ENCODE measurements at regions not wholly inside any gene's neighbourhood (a gene's known extent, or its start where the extent isn't known, plus 50 kb on each side); places are given as distances from the start of the nearest gene placed in this dataset.

GRCh38 chr2:18379870-18380269 is 180.6 kb downstream of the RDH14 start:
- DNase-seq (ENCODE audit: low read depth in 3 of 3) = no peak

GRCh38 chr2:18378020-18378653 is 182.3 kb downstream of the RDH14 start:
- DNase-seq (ENCODE audit: low read depth in 3 of 3) = peak in 1 of 3 experiments; percentile 1

- no peak for DNase-seq (ENCODE audit: low read depth in 3 of 3)
Measured at GRCh38 chr2:18376936-18377335, 183.5 kb downstream of the RDH14 start.

- no peak for DNase-seq (ENCODE audit: low read depth in 3 of 3)
Measured at GRCh38 chr2:18373664-18374063, 186.8 kb downstream of the RDH14 start.

DNA sequence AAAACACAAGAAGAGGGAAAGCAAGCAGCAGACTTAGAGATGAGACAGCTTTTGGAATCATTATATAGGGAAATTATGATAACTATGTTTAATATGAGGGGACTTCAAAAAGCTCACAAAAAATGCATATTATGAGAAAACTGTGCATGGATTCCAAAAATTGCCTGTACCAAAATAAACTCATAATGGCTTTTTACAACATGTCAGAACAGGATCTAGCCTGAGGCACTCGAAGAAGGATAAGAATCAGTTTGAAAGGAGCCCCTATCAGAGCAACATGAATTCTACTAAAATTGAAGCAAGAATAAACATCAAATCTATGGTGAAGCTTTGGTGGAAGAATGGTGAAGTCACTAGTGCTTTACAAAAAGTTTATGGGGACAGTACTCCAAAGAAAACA is 187.4 kb downstream of the RDH14 start:
- DNase-seq (ENCODE audit: low read depth in 3 of 3) = no peak

GRCh38 chr2:18372641-18373040 is 187.8 kb downstream of the RDH14 start:
- DNase-seq (ENCODE audit: low read depth in 3 of 3) = no peak

DNA sequence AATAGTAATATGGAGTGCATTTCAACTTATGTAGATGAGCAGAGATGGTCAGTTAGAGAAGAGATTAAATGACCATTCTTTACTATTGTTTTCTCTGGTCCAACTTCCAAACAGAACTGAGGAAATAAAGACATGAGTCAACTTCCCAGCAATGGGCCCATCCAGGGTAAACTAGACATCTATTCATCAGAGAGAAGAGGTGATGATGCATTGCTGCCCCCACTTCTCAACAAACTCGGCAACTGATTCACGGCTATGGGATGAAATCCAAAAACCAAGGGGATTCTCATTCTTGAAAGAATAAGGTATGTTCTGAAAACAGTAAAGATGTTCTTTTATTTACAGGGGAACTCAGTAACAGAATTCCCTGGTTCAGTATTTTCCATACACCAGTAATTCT is 190.7 kb downstream of the RDH14 start:
- no peak for DNase-seq (ENCODE audit: low read depth in 3 of 3)

DNA sequence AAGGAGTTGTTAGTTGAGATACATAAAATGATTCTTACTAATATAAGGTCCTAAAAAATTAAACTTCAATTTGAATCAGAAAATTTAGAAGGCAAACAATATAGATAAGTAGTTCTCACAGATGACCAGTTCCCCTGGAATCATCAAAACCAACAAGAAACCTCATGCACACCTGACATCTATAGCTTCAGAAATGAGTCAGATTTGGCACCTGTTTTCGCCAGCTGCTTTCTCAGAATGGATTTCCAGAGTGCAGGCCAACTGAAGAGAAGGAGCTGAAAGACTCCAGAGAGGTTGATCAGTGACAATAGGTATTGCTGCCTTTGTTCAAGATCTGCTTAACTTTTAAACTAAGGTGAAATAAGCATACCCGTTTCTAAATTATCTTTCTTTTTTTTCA is 192.4 kb downstream of the RDH14 start:
- DNase-seq (ENCODE audit: low read depth in 3 of 3) = no peak

DNA sequence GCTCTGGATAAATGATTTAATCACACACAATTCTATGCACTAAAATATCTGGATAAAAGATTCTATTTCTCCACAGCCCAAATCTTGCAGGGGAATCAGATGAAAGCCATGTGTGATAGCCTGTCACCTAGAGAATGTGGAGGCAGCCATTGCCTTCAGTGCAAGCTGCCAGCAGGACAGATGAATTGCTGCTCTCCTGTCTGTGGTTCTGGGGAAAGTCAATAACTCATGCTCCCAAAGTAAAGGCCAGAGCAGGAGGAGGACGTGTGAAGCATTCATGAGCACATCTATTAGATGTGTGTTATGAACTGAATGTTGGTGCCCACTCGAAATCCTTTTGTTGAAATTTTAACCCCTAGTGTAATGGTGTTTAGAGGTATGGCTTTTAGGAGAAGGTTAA is 195.1 kb downstream of the RDH14 start:
- DNase-seq (ENCODE audit: low read depth in 3 of 3) = no peak

DNA sequence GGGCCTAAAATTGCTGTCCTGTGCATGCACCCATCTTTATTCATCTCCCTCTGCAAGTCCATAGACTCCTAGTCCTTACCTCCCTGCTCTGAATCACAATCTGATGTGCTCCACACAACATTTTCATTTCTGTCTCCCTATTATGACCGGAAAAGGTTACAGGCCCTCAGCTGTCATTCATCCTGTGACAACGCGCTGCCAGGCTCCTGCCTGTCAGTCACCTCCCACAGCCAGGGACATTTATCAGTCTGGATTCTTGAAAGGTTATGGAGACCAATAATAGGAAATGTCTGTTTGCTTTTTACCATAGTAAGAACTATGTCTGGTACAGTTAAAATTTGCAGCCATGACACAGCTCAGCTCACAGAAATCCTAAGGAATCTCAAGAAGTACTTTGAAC is 197.1 kb downstream of the RDH14 start:
- no peak for DNase-seq (ENCODE audit: low read depth in 3 of 3)

DNA sequence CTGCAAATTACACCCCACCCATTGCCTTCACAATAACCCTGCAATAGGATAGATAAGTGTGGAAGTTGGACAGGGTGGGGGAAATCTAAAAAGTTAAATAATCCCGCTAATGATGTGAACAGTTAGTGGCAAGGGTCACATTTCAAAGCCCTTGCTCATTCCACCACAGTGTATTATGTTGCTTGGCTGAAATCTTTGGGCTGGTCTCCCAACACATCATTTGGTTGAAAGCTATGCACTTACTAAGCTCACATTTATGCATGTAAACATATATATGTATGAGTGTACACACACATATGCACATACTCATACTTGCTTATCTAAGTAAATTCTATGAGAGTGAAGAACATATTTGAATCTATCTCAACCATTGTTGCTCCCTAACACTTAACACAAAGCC is 197.8 kb downstream of the RDH14 start:
- DNase-seq (ENCODE audit: low read depth in 3 of 3) = no peak

DNA sequence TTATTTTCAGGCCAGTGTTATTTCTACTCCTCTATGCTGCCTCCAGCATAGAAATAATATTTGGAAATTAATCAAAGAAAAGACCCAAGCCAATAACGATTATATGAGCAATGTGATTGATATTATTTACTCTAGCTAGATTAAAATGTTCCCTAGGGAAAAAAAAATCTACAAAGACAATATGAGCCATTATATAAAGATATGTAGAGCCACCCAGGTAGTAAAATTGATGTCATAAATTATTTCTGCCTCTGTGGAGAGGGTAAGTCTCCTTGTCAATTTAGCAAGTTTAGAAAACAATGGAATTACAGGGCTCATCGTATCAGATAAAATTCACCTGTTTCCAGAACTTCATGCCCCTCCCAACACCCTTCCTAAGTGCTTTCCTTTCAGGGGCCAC is 202.9 kb downstream of the RDH14 start:
- DNase-seq (ENCODE audit: low read depth in 3 of 3) = no peak

DNA sequence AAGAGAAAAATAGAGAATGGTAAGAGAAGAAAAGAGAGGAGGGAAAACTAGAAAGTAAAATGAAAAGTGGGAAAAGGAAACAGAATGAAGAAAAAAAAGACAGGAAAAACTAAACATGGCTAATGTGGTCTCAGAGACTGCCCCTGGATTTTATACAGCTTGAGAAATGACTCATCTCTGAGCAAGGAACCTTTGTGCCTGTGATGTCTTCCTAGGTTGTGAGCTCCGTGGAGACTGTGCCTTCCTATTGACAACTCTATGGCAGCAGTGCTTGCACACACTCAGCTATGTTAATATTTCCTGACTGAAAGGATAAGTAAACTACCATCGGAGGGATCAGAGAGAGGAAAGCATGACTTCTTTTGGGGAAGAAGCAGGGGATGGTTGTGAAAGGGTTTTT is 203.8 kb downstream of the RDH14 start:
- DNase-seq (ENCODE audit: low read depth in 3 of 3) = no peak

GRCh38 chr2:18349421-18349820 is 211.0 kb downstream of the RDH14 start:
- no peak for DNase-seq (ENCODE audit: low read depth in 3 of 3)

DNA sequence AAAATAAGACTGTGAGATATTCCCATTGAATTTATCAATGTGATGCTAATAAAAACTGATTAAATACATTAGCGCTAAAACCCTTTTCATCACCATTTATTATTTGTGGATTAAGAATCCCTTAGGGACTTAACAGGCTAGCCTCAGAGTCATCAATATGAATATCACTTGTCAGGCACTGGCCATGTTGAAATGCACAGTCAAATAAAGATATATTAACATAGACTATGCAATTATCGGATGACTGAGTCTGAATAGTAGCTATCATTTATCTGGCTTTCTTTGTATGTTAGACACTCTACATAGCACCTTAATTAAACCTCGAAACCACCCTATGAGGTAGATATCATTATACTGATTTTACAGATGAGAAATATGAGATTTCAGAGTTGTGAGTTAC is 213.6 kb downstream of the RDH14 start:
- DNase-seq (ENCODE audit: low read depth in 3 of 3) = no peak

DNA sequence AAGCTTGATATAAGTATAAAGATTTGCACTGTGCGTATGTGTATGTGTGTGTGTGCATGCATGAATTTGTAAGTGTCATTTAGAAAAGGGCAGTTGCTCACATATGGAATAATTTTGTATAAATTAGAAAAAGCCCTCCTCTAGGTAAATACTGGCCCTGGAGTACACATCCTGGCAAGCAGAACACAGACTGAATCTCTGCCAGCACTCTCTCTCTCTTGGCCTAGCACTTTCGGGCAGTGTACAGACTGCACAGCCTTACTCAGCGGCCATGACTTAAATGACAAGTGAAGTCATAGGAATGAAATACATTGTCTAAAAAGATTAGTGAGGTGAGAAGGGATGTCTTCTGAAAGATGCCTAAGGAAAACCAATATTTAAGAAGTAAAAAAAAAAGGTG is 214.1 kb downstream of the RDH14 start:
- no peak for DNase-seq (ENCODE audit: low read depth in 3 of 3)

- DNase-seq (ENCODE audit: low read depth in 3 of 3) = no peak
Measured at GRCh38 chr2:18345848-18346247, 214.6 kb downstream of the RDH14 start.

DNA sequence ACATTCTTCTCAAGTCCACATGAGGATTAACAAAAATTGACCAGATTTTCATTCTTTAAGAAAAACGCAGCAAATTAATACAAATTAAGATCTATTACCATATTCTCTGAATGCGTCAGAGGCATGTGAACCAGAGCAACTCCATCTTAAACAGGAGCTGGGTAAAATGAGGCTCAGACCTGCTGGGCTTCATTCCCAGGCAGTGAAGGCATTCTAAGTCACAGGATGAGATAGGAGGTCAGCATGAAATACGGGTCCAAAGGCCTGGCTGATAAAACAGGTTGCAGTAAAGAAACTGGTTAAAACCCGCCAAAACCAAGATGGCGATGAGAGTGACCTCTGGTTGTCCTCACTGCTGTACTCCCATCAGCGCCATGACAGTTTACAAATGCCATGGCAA is 217.6 kb downstream of the RDH14 start:
- no peak for DNase-seq (ENCODE audit: low read depth in 3 of 3)

GRCh38 chr2:18339326-18339725 is 221.1 kb downstream of the RDH14 start:
- no peak for DNase-seq (ENCODE audit: low read depth in 3 of 3)

- no peak for DNase-seq (ENCODE audit: low read depth in 3 of 3)
Measured at GRCh38 chr2:18336975-18337374, 223.5 kb downstream of the RDH14 start.

DNA sequence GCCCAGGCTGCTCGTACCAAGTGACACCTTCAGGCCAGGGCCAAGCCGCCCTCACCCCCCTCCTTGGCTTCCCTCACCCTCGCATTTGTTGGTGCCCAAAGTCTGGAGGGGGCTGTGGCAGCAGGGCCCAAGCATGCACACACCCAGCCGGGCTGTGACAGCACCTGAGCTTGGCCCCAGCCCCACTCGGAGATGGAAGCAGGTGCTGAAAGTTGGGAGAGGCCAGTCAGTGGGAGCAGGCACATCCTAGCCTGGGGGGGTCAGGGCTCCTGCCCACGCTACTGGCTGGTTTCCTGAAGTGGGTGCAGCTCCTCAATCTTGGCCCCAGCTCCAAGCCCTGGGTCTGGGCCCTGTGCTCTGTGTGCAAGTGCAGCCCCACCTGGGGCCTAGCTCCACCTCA is 228.0 kb downstream of the RDH14 start:
- DNase-seq (ENCODE audit: low read depth in 3 of 3) = no peak

GRCh38 chr2:18325118-18325517 is 235.3 kb downstream of the RDH14 start:
- DNase-seq (ENCODE audit: low read depth in 3 of 3) = no peak

GRCh38 chr2:18319987-18320386 is 240.5 kb downstream of the RDH14 start:
- no peak for DNase-seq (ENCODE audit: low read depth in 3 of 3)

DNA sequence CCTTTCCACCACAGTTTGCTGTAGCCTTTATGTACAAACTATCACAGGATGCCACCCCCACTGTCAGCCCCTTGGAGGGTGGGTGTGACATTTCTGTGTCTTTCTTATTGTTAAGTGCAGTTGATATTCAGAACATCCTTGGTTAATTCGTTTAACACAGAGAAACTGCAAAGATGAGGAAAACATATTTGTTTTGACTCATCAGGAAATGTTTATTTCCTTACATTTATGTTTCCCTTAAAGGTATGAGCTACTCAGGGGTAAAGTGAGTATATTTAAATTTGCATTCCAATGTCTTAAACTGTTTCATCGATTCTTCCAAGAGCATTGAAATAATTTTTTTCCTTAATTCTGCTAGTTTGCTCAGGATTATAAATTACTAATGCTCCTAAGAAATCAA is 243.4 kb downstream of the RDH14 start:
- DNase-seq (ENCODE audit: low read depth in 3 of 3) = no peak

- DNase-seq (ENCODE audit: low read depth in 3 of 3) = no peak
Measured at GRCh38 chr2:18312818-18313217, 247.6 kb downstream of the RDH14 start.
